ENCODE measurements at regions not wholly inside any gene's neighbourhood (a gene's known extent, or its start where the extent isn't known, plus 50 kb on each side); places are given as distances from the start of the nearest gene placed in this dataset.
"Not testable (repeated sequence)": the region's sequence is repeated elsewhere in the genome, so short reads cannot be mapped to it uniquely, and the experiment has no call there.

GRCh38 chr6:169365567-169366257 is 112.1 kb upstream of the THBS2 start:
- peak; percentile 38 for DNase-seq
- Histone ChIP-seq H3K27me3 (ENCODE audit: control insufficient read depth, insufficient read depth, low read length) (no peaks in the 10 kb centered on the region), H3K27ac (ENCODE audit: low read length) (no peak overlapping the region), H3K36me3 (ENCODE audit: control insufficient read depth, insufficient read depth, low read length) (no peaks in the 10 kb centered on the region), H3K9me3 (replicated peaks; ENCODE audit: control insufficient read depth, low read depth, low read length) (no peaks in the 10 kb centered on the region), H3K4me3 (ENCODE audit: low read length) (no peak overlapping the region), H3K4me1 (ENCODE audit: control insufficient read depth, insufficient read depth, low read length) (peaks cover 4% of the 10 kb centered on the region)
- WGBS (ENCODE audit: insufficient coverage), result 46% methylated on average over 6 of the region's 13 CpGs

DNA sequence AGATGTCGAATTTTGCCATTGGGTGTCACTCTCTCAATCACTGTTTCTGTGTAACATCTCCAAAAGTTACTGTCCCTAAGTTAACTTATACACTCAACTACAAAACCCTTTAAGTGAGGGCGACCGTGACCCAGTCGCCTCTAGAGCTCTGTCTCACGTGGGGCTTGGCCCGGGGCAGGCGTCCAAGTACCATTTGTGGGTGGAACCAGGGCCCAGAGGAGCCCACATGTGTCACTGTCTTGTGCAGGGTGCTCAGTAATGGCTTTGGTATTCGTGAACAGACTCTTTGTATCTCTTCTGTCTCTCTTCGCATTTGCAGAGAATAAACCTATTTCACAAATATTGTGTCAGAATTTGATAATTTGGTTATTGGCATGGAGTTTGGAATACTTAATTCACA is 109.9 kb upstream of the THBS2 start:
- 57% methylated on average over 7 of the region's 9 CpGs for WGBS (ENCODE audit: insufficient coverage)
- no peak overlapping the region for H3K4me3 ChIP-seq (ENCODE audit: low read length)
- no peaks in the 10 kb centered on the region for H3K27me3 ChIP-seq (ENCODE audit: control insufficient read depth, insufficient read depth, low read length)
- H3K9me3 ChIP-seq (replicated peaks; ENCODE audit: control insufficient read depth, low read depth, low read length), result no peaks in the 10 kb centered on the region
- no peak overlapping the region for H3K27ac ChIP-seq (ENCODE audit: low read length)
- DNase-seq, result no peak
- no peaks in the 10 kb centered on the region for H3K4me1 ChIP-seq (ENCODE audit: control insufficient read depth, insufficient read depth, low read length)
- H3K36me3 ChIP-seq (ENCODE audit: control insufficient read depth, insufficient read depth, low read length), result no peaks in the 10 kb centered on the region

DNA sequence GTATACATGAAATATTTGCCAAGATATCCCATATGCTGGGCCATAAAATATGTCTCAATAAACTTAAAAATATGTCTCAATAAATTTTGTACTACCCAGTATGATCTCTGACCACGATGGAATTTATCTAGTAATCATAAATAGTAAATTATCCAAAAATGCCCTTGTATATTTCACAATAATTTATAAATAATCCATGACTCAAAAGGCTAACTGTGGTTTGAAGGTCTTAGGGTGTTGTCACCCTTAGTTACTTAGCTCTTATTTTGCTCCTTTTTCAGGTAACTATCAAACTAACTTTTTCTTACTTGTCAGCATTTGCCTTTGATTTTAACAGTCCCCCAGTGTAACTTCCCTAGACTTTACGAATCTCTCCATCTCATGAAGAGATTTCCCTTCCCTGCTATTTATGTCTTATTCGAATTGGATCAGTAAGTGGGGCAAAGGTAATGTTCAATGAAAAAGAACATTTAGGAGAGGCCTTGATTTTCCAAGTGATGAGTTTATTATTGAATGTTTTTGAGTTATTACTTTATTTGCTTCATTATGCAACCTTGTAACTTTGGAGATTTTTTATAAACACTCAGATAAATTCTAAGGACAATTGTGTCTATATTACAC is 109.0 kb upstream of the THBS2 start:
- H3K27ac ChIP-seq (ENCODE audit: low read length), result no peak overlapping the region
- H3K4me1 ChIP-seq (ENCODE audit: control insufficient read depth, insufficient read depth, low read length), result no peaks in the 10 kb centered on the region
- WGBS (ENCODE audit: insufficient coverage), result no CpG with 5 or more reads among the region's 3 CpGs
- no peaks in the 10 kb centered on the region for H3K9me3 ChIP-seq (replicated peaks; ENCODE audit: control insufficient read depth, low read depth, low read length)
- no peaks in the 10 kb centered on the region for H3K27me3 ChIP-seq (ENCODE audit: control insufficient read depth, insufficient read depth, low read length)
- no peaks in the 10 kb centered on the region for H3K36me3 ChIP-seq (ENCODE audit: control insufficient read depth, insufficient read depth, low read length)
- DNase-seq, result no peak
- no peak overlapping the region for H3K4me3 ChIP-seq (ENCODE audit: low read length)

- not testable (repeated sequence) for H3K27me3 ChIP-seq (ENCODE audit: control insufficient read depth, insufficient read depth, low read length); H3K9me3 ChIP-seq (replicated peaks; ENCODE audit: control insufficient read depth, low read depth, low read length); H3K36me3 ChIP-seq (ENCODE audit: control insufficient read depth, insufficient read depth, low read length); H3K27ac ChIP-seq (ENCODE audit: low read length); DNase-seq; H3K4me1 ChIP-seq (ENCODE audit: control insufficient read depth, insufficient read depth, low read length); H3K4me3 ChIP-seq (ENCODE audit: low read length)
- 86% methylated on average over 1 of the region's 3 CpGs for WGBS (ENCODE audit: insufficient coverage)
Measured at GRCh38 chr6:169355001-169355400, 101.4 kb upstream of the THBS2 start.

GRCh38 chr6:169345146-169345545 is 91.5 kb upstream of the THBS2 start:
- no peak overlapping the region for H3K4me3 ChIP-seq (ENCODE audit: low read length)
- peak; percentile 89 for DNase-seq
- H3K36me3 ChIP-seq (ENCODE audit: control insufficient read depth, insufficient read depth, low read length), result no peaks in the 10 kb centered on the region
- peak overlapping the region; percentile 76 for H3K27ac ChIP-seq (ENCODE audit: low read length)
- H3K27me3 ChIP-seq (ENCODE audit: control insufficient read depth, insufficient read depth, low read length), result no peaks in the 10 kb centered on the region
- peaks cover 5% of the 10 kb centered on the region for H3K9me3 ChIP-seq (replicated peaks; ENCODE audit: control insufficient read depth, low read depth, low read length)
- H3K4me1 ChIP-seq (ENCODE audit: control insufficient read depth, insufficient read depth, low read length), result peaks cover 10% of the 10 kb centered on the region
- 0% methylated on average over 2 of the region's 4 CpGs for WGBS (ENCODE audit: insufficient coverage)

- peak; percentile 96 for DNase-seq
- H3K27ac ChIP-seq (ENCODE audit: low read length), result peak overlapping the region; percentile 76
Measured at GRCh38 chr6:169344750-169345065, 91.1 kb upstream of the THBS2 start.

GRCh38 chr6:169343886-169344749 is 90.5 kb upstream of the THBS2 start:
- H3K27ac ChIP-seq (ENCODE audit: low read length), result peak overlapping the region; percentile 76
- WGBS (ENCODE audit: insufficient coverage), result 49% methylated on average over 6 of the region's 13 CpGs
- peak; percentile 83 for DNase-seq
- H3K4me1 ChIP-seq (ENCODE audit: control insufficient read depth, insufficient read depth, low read length), result peaks cover 10% of the 10 kb centered on the region
- no peak overlapping the region for H3K4me3 ChIP-seq (ENCODE audit: low read length)
- peaks cover 5% of the 10 kb centered on the region for H3K9me3 ChIP-seq (replicated peaks; ENCODE audit: control insufficient read depth, low read depth, low read length)
- H3K27me3 ChIP-seq (ENCODE audit: control insufficient read depth, insufficient read depth, low read length), result no peaks in the 10 kb centered on the region
- H3K36me3 ChIP-seq (ENCODE audit: control insufficient read depth, insufficient read depth, low read length), result no peaks in the 10 kb centered on the region

More at GRCh38 chr6:169344750-169345065, 91.1 kb upstream of the THBS2 start:
- Histone ChIP-seq H3K36me3 (ENCODE audit: control insufficient read depth, insufficient read depth, low read length) (no peaks in the 10 kb centered on the region), H3K4me3 (ENCODE audit: low read length) (no peak overlapping the region), H3K9me3 (replicated peaks; ENCODE audit: control insufficient read depth, low read depth, low read length) (peaks cover 5% of the 10 kb centered on the region), H3K4me1 (ENCODE audit: control insufficient read depth, insufficient read depth, low read length) (peaks cover 10% of the 10 kb centered on the region), H3K27me3 (ENCODE audit: control insufficient read depth, insufficient read depth, low read length) (no peaks in the 10 kb centered on the region)
- WGBS (ENCODE audit: insufficient coverage), result no CpG with 5 or more reads among the region's 7 CpGs

DNA sequence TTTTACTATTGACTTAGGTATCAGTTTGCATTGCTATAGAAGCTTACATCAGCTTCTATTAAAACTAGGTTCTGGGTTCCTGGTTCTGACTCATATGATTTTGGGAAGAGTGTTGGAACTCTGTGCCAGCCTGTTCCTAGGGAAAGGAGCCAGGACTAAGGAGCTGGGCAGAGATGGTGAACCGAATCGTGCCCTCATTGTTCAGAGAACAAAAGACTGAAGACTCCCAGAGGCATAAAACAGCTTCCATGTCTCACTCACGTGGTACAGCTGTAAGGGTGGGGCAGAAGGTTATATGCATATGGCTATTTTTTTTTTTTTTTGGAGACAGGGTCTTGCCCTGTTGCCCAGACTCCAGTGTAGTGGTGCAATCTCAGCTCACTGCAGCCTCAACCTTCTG is 89.1 kb upstream of the THBS2 start:
- no peak overlapping the region for H3K27ac ChIP-seq (ENCODE audit: low read length)
- no peak for DNase-seq
- H3K4me1 ChIP-seq (ENCODE audit: control insufficient read depth, insufficient read depth, low read length), result peaks cover 10% of the 10 kb centered on the region
- no peaks in the 10 kb centered on the region for H3K36me3 ChIP-seq (ENCODE audit: control insufficient read depth, insufficient read depth, low read length)
- H3K9me3 ChIP-seq (replicated peaks; ENCODE audit: control insufficient read depth, low read depth, low read length), result peaks cover 5% of the 10 kb centered on the region
- no peak overlapping the region for H3K4me3 ChIP-seq (ENCODE audit: low read length)
- WGBS (ENCODE audit: insufficient coverage), result no CpG with 5 or more reads among the region's 3 CpGs
- no peaks in the 10 kb centered on the region for H3K27me3 ChIP-seq (ENCODE audit: control insufficient read depth, insufficient read depth, low read length)

DNA sequence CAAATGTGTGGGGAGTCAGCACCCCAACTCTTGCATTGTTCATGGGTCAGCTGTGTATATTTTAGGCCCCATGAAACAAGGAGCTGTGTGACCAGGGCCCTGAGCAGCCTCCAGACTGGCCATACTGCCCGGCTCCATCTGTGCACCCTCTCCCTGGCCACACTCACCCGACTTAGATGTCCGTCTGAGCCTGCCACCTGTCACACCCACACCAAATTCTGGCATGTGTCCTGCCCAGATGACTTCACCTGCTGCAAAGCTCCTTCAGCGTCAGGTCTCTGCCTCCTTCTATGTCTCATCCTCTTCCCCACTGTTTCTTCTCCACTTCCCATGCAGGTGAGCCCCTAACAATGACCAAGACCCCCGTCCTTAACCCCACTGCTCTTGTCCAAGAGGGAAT is 88.1 kb upstream of the THBS2 start:
- Histone ChIP-seq H3K27ac (ENCODE audit: low read length) (no peak overlapping the region), H3K36me3 (ENCODE audit: control insufficient read depth, insufficient read depth, low read length) (no peaks in the 10 kb centered on the region), H3K9me3 (replicated peaks; ENCODE audit: control insufficient read depth, low read depth, low read length) (peaks cover 5% of the 10 kb centered on the region), H3K4me3 (ENCODE audit: low read length) (no peak overlapping the region), H3K27me3 (ENCODE audit: control insufficient read depth, insufficient read depth, low read length) (no peaks in the 10 kb centered on the region), H3K4me1 (ENCODE audit: control insufficient read depth, insufficient read depth, low read length) (peaks cover 10% of the 10 kb centered on the region)
- 89% methylated on average over 5 of the region's 5 CpGs for WGBS (ENCODE audit: insufficient coverage)
- DNase-seq, result no peak

- Histone ChIP-seq H3K27me3 (ENCODE audit: control insufficient read depth, insufficient read depth, low read length) (no peaks in the 10 kb centered on the region), H3K27ac (ENCODE audit: low read length) (no peak overlapping the region), H3K4me3 (ENCODE audit: low read length) (no peak overlapping the region), H3K9me3 (replicated peaks; ENCODE audit: control insufficient read depth, low read depth, low read length) (peaks cover 4% of the 10 kb centered on the region), H3K36me3 (ENCODE audit: control insufficient read depth, insufficient read depth, low read length) (no peaks in the 10 kb centered on the region), H3K4me1 (ENCODE audit: control insufficient read depth, insufficient read depth, low read length) (peaks cover 10% of the 10 kb centered on the region)
- 95% methylated on average over 4 of the region's 7 CpGs for WGBS (ENCODE audit: insufficient coverage)
- no peak for DNase-seq
Measured at GRCh38 chr6:169341065-169341464, 87.4 kb upstream of the THBS2 start.

All from muscle of leg (tissue), 3 donors.